Pancreas (tissue), 10 donors: ENCODE measurements at regions not wholly inside any gene's neighbourhood (a gene's known extent, or its start where the extent isn't known, plus 50 kb on each side); places are given as distances from the start of the nearest gene placed in this dataset.

Source experiments
- ATAC-seq, 4 donors: fragments of 200-7000 bp; cut with Tn5 transposase; one replicate each; pipeline versions ENCODE4 v1.8.0 to v1.9.1; 2020; ENCODE audit warnings: mild to moderate bottlenecking in 4 of 4, moderate library complexity in 4 of 4
- DNase-seq, 6 donors: peaks; one replicate each; pipeline ENCODE4 v3.0.0-alpha.2; 2020
- FAIRE-seq: peaks from 2 replicates; lab custom pipeline; 2012; peaks lifted over from hg19 to GRCh38; lab: Jason Lieb, UNC
- H3K27ac ChIP-seq, 4 donors: fragments of 200-600 bp; sonication (generic); 1 replicate in 3 of 4; 2 replicates in 1 of 4; pipeline versions ENCODE4 v1.5.0 to v1.8.0; 2020
- H3K27me3 ChIP-seq, 4 donors: fragments of 200-600 bp; one replicate each; pipeline ENCODE4 v1.8.0; 2021
- H3K36me3 ChIP-seq, 3 donors: fragments of 200-600 bp; sonication (generic) in 1 of 3; one replicate each; pipeline versions ENCODE4 v1.5.0 to v1.8.0; 2020 to 2021
- H3K4me1 ChIP-seq, 3 donors: fragments of 200-600 bp; one replicate each; pipeline ENCODE4 v1.8.0; 2021
- H3K4me3 ChIP-seq, 4 donors: fragments of 200-600 bp; sonication (generic) in 2 of 4; one replicate each; pipeline versions ENCODE4 v1.5.0 to v1.8.0; 2020 to 2021
- H3K9me3 ChIP-seq, 4 donors: fragments of 200-600 bp; one replicate each; pipeline ENCODE4 v1.8.0; 2021
- WGBS, 2 donors: extraction: QIAGEN DNeasy Blood & Tissue Kit; methylation state at CpG; one replicate each; pipeline ENCODE4 v1.1.7; 2013; 5-methylcytosine and 5-hydroxymethylcytosine counted together
- intact Hi-C, 3 donors: fragments of 100-400 bp; cut with DNase I; formaldehyde crosslinking; loops; one replicate each; pipeline versions ENCODE4 v1.11.1 to v1.14.2; 2022
- TF ChIP-seq, protein P1 (sequence below), 4 donors: fragments of 200-600 bp; sonication (generic) in 3 of 4; IDR thresholded peaks; one replicate each; pipeline versions ENCODE4 v1.5.0 to v1.8.0; 2021; ENCODE audit warnings: antibody characterized with exemption in 4 of 4
- donor health status: healthy with polysubstance abuse.
- donor health status: DM: no; HTN: no; CAD: no; lungs with moderate emphysema.
- donor health status: DM: no; HTN: no; CAD: no.
- donor health status: control.
- donor health status: control.
- donor health status: Bipolar disorder and iron deficiency.
- donor health status: DM: yes; HTN: yes; CAD: no.
- donor health status: DM: no; HTN: no; CAD: no.
- donor health status: DM: no; HTN: no; CAD: no.
- donor health status: DM: yes; HTN: yes; CAD: no.

DNA sequence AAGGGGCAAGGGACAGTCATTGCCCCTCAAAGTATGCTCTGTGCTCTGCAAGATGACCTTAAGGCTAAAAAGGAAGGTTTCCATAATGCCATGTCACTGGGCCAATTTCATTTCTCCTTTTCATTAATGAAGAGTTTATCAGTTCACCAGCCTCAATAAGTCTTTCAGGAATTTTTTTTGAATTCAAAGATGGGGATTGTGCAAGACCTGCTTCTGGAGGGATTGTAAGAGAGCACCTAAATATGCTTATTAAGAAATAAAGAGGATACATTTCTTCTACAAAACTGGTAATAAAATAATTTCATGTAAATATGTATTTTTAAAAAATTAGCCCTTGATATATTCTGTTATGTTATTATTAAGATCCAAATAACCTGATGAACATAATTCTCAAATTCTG is 86.8 kb upstream of the RGS4 start:
- Histone ChIP-seq H3K27ac (no peak overlapping the region), H3K4me1 (no peaks in the 10 kb centered on the region), H3K27me3 (peaks cover 0 to 2% (median 0%) of the 10 kb centered on the region in 4 donors), H3K4me3 (no peak overlapping the region), H3K9me3 (no peaks in the 10 kb centered on the region), H3K36me3 (no peaks in the 10 kb centered on the region)
- FAIRE-seq (no peak), DNase-seq (no peak), ATAC-seq (no peak)
- TF ChIP-seq, protein P1, sequence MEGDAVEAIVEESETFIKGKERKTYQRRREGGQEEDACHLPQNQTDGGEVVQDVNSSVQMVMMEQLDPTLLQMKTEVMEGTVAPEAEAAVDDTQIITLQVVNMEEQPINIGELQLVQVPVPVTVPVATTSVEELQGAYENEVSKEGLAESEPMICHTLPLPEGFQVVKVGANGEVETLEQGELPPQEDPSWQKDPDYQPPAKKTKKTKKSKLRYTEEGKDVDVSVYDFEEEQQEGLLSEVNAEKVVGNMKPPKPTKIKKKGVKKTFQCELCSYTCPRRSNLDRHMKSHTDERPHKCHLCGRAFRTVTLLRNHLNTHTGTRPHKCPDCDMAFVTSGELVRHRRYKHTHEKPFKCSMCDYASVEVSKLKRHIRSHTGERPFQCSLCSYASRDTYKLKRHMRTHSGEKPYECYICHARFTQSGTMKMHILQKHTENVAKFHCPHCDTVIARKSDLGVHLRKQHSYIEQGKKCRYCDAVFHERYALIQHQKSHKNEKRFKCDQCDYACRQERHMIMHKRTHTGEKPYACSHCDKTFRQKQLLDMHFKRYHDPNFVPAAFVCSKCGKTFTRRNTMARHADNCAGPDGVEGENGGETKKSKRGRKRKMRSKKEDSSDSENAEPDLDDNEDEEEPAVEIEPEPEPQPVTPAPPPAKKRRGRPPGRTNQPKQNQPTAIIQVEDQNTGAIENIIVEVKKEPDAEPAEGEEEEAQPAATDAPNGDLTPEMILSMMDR (IDR thresholded peaks at IDR 0.05), result no peak
- intact Hi-C loops, result no loop called here

DNA sequence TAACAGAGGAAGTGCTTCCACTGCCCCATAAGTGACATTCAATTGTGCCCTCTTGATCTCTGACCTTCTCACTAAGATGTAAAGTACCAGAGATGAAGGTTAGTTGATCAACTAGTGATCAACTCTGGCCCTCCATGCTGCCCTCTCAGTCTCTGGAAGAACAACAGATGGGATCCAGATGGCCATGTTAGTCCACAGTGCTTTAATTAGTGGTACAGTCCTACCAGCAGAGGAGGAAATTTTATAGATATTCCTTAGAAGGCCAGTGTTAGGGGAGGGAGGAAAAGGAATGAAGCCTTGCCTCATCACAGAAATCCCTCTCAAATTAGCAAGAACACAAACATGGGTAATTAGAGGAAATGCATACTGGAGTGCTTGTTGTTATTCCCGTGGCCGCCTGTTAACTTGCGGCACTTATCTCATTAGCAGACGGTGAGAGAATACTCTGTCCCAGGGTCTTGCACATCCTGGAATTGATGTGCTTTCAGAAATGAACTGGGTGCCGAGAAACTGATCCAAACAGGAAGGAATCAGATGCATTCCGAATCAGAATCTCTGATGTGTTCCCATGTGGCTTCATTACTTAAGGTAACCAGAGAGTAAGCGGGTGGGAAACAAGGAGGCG is 91.1 kb upstream of the RGS4 start:
- FAIRE-seq (no peak), DNase-seq (no peak), ATAC-seq (no peak)
- Histone ChIP-seq H3K36me3 (no peaks in the 10 kb centered on the region), H3K9me3 (no peaks in the 10 kb centered on the region), H3K27ac (no peak overlapping the region), H3K4me3 (no peak overlapping the region), H3K4me1 (no peaks in the 10 kb centered on the region), H3K27me3 (no peaks in the 10 kb centered on the region)
- intact Hi-C loops, result no loop called here
- TF ChIP-seq, protein P1 (IDR thresholded peaks at IDR 0.05), result no peak
- 71 to 82% methylated on average over 8 of the region's 8 CpGs for WGBS, 2 donors

DNA sequence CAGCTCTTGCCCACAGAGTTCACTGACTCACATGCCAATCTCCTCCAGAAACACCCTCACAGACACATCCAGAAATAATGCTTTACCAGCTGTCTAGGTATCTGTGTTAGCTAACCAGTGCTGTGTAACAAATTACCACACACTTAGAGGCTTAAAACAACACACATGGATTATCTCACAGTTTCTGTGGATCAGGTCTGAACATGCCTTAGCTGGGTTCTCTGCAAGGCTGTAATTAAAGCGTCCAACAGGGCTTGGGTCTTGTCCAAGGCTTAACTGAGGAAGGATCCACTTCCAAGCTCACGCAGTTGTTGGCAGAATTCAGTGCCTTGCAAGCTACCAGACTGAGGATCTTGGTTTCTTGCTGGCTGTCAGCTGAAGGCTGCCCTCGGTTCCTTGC is 92.5 kb upstream of the RGS4 start:
- DNase-seq, result no peak

DNA sequence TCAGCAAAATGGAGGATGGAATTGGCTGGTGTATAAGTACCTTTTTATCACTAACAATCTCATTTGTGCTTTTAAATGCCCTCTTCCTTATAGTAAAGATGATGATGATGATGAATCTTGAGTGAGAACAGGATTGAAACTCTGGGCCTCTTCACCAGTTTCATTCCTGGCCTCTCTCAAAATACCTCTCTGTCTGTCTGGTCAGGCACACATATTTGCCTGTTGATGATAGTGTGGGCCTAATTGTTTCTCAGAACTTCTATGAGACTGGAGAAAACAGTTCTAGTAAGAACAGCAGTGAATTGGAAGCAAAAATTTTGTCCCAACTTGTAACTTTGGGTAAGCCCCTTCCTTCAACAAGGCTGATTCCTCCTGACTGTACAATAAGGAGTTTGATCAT is 94.4 kb upstream of the RGS4 start:
- no peak overlapping the region for H3K27ac ChIP-seq
- ATAC-seq (no peak), DNase-seq (no peak), FAIRE-seq (no peak)
- no peak overlapping the region for H3K4me3 ChIP-seq
- H3K36me3 ChIP-seq, result no peaks in the 10 kb centered on the region
- H3K4me1 ChIP-seq, result no peaks in the 10 kb centered on the region
- intact Hi-C loops, result no loop called here
- H3K27me3 ChIP-seq, result no peaks in the 10 kb centered on the region
- no peaks in the 10 kb centered on the region for H3K9me3 ChIP-seq
- TF ChIP-seq, protein P1 (IDR thresholded peaks at IDR 0.05), result no peak

More for the DNA sequence above, 92.5 kb upstream of the RGS4 start:
- WGBS, 2 donors, result 47 to 64% methylated on average over 3 of the region's 3 CpGs
- Histone ChIP-seq H3K4me3 (no peak overlapping the region), H3K36me3 (no peaks in the 10 kb centered on the region), H3K27ac (no peak overlapping the region), H3K4me1 (no peaks in the 10 kb centered on the region), H3K9me3 (no peaks in the 10 kb centered on the region), H3K27me3 (no peaks in the 10 kb centered on the region)
- TF ChIP-seq, protein P1 (IDR thresholded peaks at IDR 0.05), result no peak
- ATAC-seq (no peak), FAIRE-seq (no peak)
- intact Hi-C loops, result no loop called here

DNA sequence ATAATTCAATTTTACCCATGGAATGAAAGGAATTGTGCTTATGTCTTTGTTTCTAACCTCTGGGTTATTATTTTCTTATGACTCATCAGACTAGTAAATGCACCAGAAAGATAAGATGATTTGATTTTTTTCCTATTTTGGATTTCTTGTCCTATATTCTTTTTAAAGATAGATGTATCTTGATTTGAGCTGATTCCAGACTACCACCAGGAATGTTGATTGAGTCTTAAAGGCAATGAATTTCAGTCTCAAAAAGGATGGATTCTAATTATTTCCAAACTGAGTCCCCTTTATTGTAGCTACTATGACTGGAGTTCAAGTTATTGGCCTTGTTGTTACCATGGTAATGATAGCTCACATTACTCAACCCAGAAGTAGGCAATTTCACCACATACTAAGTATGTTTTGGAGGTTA is 95.8 kb upstream of the RGS4 start:
- Histone ChIP-seq H3K27me3 (no peaks in the 10 kb centered on the region), H3K4me1 (no peaks in the 10 kb centered on the region), H3K4me3 (no peak overlapping the region), H3K27ac (no peak overlapping the region), H3K9me3 (no peaks in the 10 kb centered on the region), H3K36me3 (no peaks in the 10 kb centered on the region)
- ATAC-seq (no peak), FAIRE-seq (no peak), DNase-seq (no peak)
- TF ChIP-seq, protein P1 (IDR thresholded peaks at IDR 0.05), result no peak
- intact Hi-C loops, result no loop called here
